ENCODE measurements at regions not wholly inside any gene's neighbourhood (a gene's known extent, or its start where the extent isn't known, plus 50 kb on each side); places are given as distances from the start of the nearest gene placed in this dataset.

- TF ChIP-seq CTCF (IDR thresholded peaks at IDR 0.05) (no peak), POLR2A (IDR thresholded peaks at IDR 0.05) (no peak), POLR2AphosphoS5 (IDR thresholded peaks at IDR 0.05) (no peak)
These were observed 238.3 kb downstream of the HACE1 start for GRCh38 chr6:104621396-104621795.
